B cell (primary cell): ENCODE measurements at regions not wholly inside any gene's neighbourhood (a gene's known extent, or its start where the extent isn't known, plus 50 kb on each side); places are given as distances from the start of the nearest gene placed in this dataset.

Source experiments
- ATAC-seq: fragments of 200-7000 bp; cut with Tn5 transposase; one replicate; pipeline ENCODE4 v1.10.0; 2021; ENCODE audit warnings: low read depth, mild to moderate bottlenecking, moderate number of reproducible peaks, moderate library complexity
- CTCF ChIA-PET: fragments of 350-600 bp; sonication (Branson Sonifier 250); formaldehyde crosslinking; loops from one replicate; lab custom pipeline; 2021; ENCODE audit warnings: antibody characterized with exemption, inconsistent platforms; lab: Charles Lee
- POLR2A ChIA-PET: fragments of 350-600 bp; sonication (Branson Sonifier 250); formaldehyde crosslinking; loops from one replicate; lab custom pipeline; 2021; ENCODE audit warnings: antibody characterized with exemption; lab: Charles Lee
- DNase-seq: peaks from one replicate; pipeline ENCODE4 v3.0.0; 2013
- H2AFZ ChIP-seq: 2 replicates; pipeline ENCODE4 v1.6.1; 2012; ENCODE audit warnings: mild to moderate bottlenecking, low read depth, low read length; ENCODE audit not compliant: insufficient read depth, poor library complexity, severe bottlenecking
- H3K27ac ChIP-seq, 2 donors: 1 replicate in 1 of 2; 2 replicates in 1 of 2; pipeline ENCODE4 v1.5.1; 2012 to 2013; ENCODE audit warnings: low read length in 2 of 2, mild to moderate bottlenecking in 2 of 2, moderate library complexity in 1 of 2
- H3K27me3 ChIP-seq, 4 experiments: fragments of 200-600 bp in 1 of 4; sonication (generic) in 1 of 4; replicated peaks in 1 of 4; 1 replicate in 2 of 4; 2 replicates in 2 of 4; pipeline versions ENCODE4 v1.6.1 to v1.7.0; 2013 to 2016; ENCODE audit warnings: low read length in 3 of 4, mild to moderate bottlenecking in 2 of 4, mixed read lengths in 1 of 4, moderate library complexity in 1 of 4; ENCODE audit not compliant: insufficient read depth in 4 of 4, control insufficient read depth in 3 of 4; ENCODE audit errors: control extremely low read depth in 1 of 4
- H3K36me3 ChIP-seq, 2 experiments: replicated peaks in 1 of 2; 1 replicate in 1 of 2; 2 replicates in 1 of 2; pipeline versions ENCODE4 v1.6.1 to v1.7.1; 2013; ENCODE audit warnings: low read length in 1 of 2; ENCODE audit not compliant: insufficient read depth in 2 of 2, control insufficient read depth in 1 of 2; ENCODE audit errors: control extremely low read depth in 1 of 2, extremely low read depth in 1 of 2
- H3K4me1 ChIP-seq, 2 donors: fragments of 200-600 bp in 1 of 2; sonication (generic) in 1 of 2; 1 replicate in 1 of 2; 2 replicates in 1 of 2; pipeline versions ENCODE4 v1.5.1 to v1.6.1; 2013 to 2017; ENCODE audit warnings: low read length in 2 of 2; ENCODE audit not compliant: control insufficient read depth in 2 of 2, insufficient read depth in 2 of 2
- H3K4me2 ChIP-seq: replicated peaks from 2 replicates; pipeline ENCODE3; 2012; ENCODE audit warnings: mild to moderate bottlenecking, low read depth, low read length; ENCODE audit not compliant: poor library complexity, severe bottlenecking
- H3K4me3 ChIP-seq, 5 experiments: fragments of 200-600 bp in 1 of 5; sonication (generic) in 1 of 5; 1 replicate in 3 of 5; 2 replicates in 2 of 5; pipeline versions ENCODE4 v1.5.1 to v1.7.0; 2011 to 2016; ENCODE audit warnings: low read length in 4 of 5, mild to moderate bottlenecking in 4 of 5, low read depth in 2 of 5, control low read depth in 1 of 5, moderate library complexity in 1 of 5; ENCODE audit not compliant: insufficient read depth in 1 of 5; ENCODE audit errors: control extremely low read depth in 1 of 5, extremely low read depth in 1 of 5
- H3K79me2 ChIP-seq: fragments of 200-600 bp; sonication (generic); one replicate; pipeline ENCODE4 v1.6.0; 2016; ENCODE audit warnings: low read length; ENCODE audit not compliant: control insufficient read depth, insufficient read depth
- H3K9ac ChIP-seq: fragments of 200-600 bp; sonication (generic); 2 replicates; pipeline ENCODE4 v1.6.1; 2017; ENCODE audit warnings: mild to moderate bottlenecking, low read length, moderate library complexity
- H3K9me3 ChIP-seq, 3 donors: one replicate each; pipeline versions ENCODE4 v1.6.1 to v1.7.1; 2013; ENCODE audit warnings: low read length in 2 of 3; ENCODE audit not compliant: control insufficient read depth in 2 of 3, insufficient read depth in 1 of 3; ENCODE audit errors: control extremely low read depth in 1 of 3
- H4K20me1 ChIP-seq: 2 replicates; pipeline ENCODE4 v1.6.0; 2012; ENCODE audit warnings: mild to moderate bottlenecking, low read length; ENCODE audit not compliant: insufficient read depth, control insufficient read depth, poor library complexity, severe bottlenecking
- H3K27ac Mint-ChIP-seq: one replicate; pipeline ENCODE4 v1.8.0; 2021; ENCODE audit warnings: mixed read lengths
- H3K27me3 Mint-ChIP-seq: one replicate; pipeline ENCODE4 v1.8.0; 2021; ENCODE audit warnings: mixed read lengths
- H3K4me1 Mint-ChIP-seq: one replicate; pipeline ENCODE4 v1.8.0; 2021; ENCODE audit warnings: mixed read lengths
- H3K4me3 Mint-ChIP-seq: one replicate; pipeline ENCODE4 v1.8.0; 2021; ENCODE audit warnings: mixed read lengths
- H3K9me3 Mint-ChIP-seq: one replicate; pipeline ENCODE4 v1.8.0; 2022; ENCODE audit warnings: mixed read lengths; ENCODE audit not compliant: insufficient read depth
- CTCF ChIP-seq: fragments of 200-600 bp; IDR thresholded peaks from one replicate; pipeline ENCODE4 v1.8.0; 2022; ENCODE audit warnings: antibody characterized with exemption, mild to moderate bottlenecking
- EZH2 ChIP-seq: IDR thresholded peaks from 2 replicates; pipeline ENCODE4 v1.6.1; 2012; ENCODE audit warnings: borderline replicate concordance, low read depth, mild to moderate bottlenecking, moderate library complexity, low read length; ENCODE audit not compliant: insufficient read depth, poor library complexity, severe bottlenecking
- WGBS: methylation state at CpG from one replicate; pipeline ENCODE4 v1.1.5; 2013; ENCODE audit warnings: missing lambda C conversion rate; ENCODE audit not compliant: insufficient coverage; 5-methylcytosine and 5-hydroxymethylcytosine counted together
- intact Hi-C: fragments of 100-400 bp; cut with micrococcal nuclease; formaldehyde crosslinking; loops from one replicate; pipeline ENCODE4 v1.10.0; 2022

- Histone ChIP-seq H3K27me3 (no peaks in the 10 kb centered on the region), H3K27ac (no peak overlapping the region), H3K4me1 (no peaks in the 10 kb centered on the region), H3K4me3 (no peak overlapping the region), H4K20me1 (no peaks in the 10 kb centered on the region), H3K9me3 (no peaks in the 10 kb centered on the region), H3K79me2 (no peaks in the 10 kb centered on the region), H3K36me3 (no peaks in the 10 kb centered on the region), H3K9ac (no peak overlapping the region), H2AFZ (no peak overlapping the region), H3K4me2 (no peak overlapping the region)
- peaks cover 22% of the 10 kb centered on the region for H3K27me3 Mint-ChIP-seq
- no peaks in the 10 kb centered on the region for H3K4me1 Mint-ChIP-seq
- ATAC-seq = no peak
- TF ChIP-seq CTCF (no peak), EZH2 (no peak)
- H3K9me3 Mint-ChIP-seq = no peaks in the 10 kb centered on the region
- 89% methylated on average over 11 of the region's 12 CpGs for WGBS
- H3K27ac Mint-ChIP-seq = no peak overlapping the region
- CTCF ChIA-PET = no interaction called here
- POLR2A ChIA-PET = no interaction called here
- intact Hi-C loops = no loop called here
- DNase-seq = no peak
- H3K4me3 Mint-ChIP-seq = no peak overlapping the region
These were observed 335.9 kb downstream of the VPS13C start for GRCh38 chr15:61724251-61724939.

GRCh38 chr15:61721418-61721817 is 338.8 kb downstream of the VPS13C start:
- Histone ChIP-seq H3K4me1 (no peaks in the 10 kb centered on the region), H3K36me3 (no peaks in the 10 kb centered on the region), H3K4me3 (no peak overlapping the region), H3K4me2 (no peak overlapping the region), H3K79me2 (no peaks in the 10 kb centered on the region), H3K27me3 (no peaks in the 10 kb centered on the region), H2AFZ (no peak overlapping the region), H4K20me1 (no peaks in the 10 kb centered on the region), H3K9me3 (no peaks in the 10 kb centered on the region), H3K27ac (no peak overlapping the region), H3K9ac (no peak overlapping the region)
- ATAC-seq (no peak), DNase-seq (no peak)
- ChIA-PET POLR2A (no interaction called here), CTCF (no interaction called here)
- Mint-ChIP-seq H3K4me3 (no peak overlapping the region), H3K4me1 (no peaks in the 10 kb centered on the region), H3K9me3 (no peaks in the 10 kb centered on the region), H3K27ac (no peak overlapping the region), H3K27me3 (peaks cover 22% of the 10 kb centered on the region)
- TF ChIP-seq EZH2 (no peak), CTCF (no peak)
- intact Hi-C loops = no loop called here
- WGBS = 100% methylated on average over 4 of the region's 4 CpGs
